Mucosa of stomach (tissue), 1 donor: ENCODE measurements at regions not wholly inside any gene's neighbourhood (a gene's known extent, or its start where the extent isn't known, plus 50 kb on each side); places are given as distances from the start of the nearest gene placed in this dataset.

Experiments used
- H3K27me3 ChIP-seq: one replicate; pipeline ENCODE4 v1.7.0; 2013; ENCODE audit warnings: mild to moderate bottlenecking, low read length; ENCODE audit not compliant: control insufficient read depth, insufficient read depth
- H3K36me3 ChIP-seq: one replicate; pipeline ENCODE4 v1.7.0; 2013; ENCODE audit warnings: low read length; ENCODE audit not compliant: control insufficient read depth, insufficient read depth
- H3K4me1 ChIP-seq: one replicate; pipeline ENCODE4 v1.7.0; 2013; ENCODE audit warnings: mild to moderate bottlenecking, low read length; ENCODE audit not compliant: control insufficient read depth, insufficient read depth
- H3K4me3 ChIP-seq: one replicate; pipeline ENCODE4 v1.7.0; 2013; ENCODE audit warnings: low read length
- H3K9ac ChIP-seq: one replicate; pipeline ENCODE4 v1.7.0; 2013; ENCODE audit warnings: mild to moderate bottlenecking, low read length, moderate library complexity
- H3K9me3 ChIP-seq: one replicate; pipeline ENCODE4 v1.7.0; 2013; ENCODE audit warnings: mild to moderate bottlenecking, low read length, moderate library complexity; ENCODE audit not compliant: control insufficient read depth
- donor health status: Pancreatic carcinoma.

GRCh38 chr13:29906432-29907011 lies 56.1 kb upstream of the UBL3 start:
- Histone ChIP-seq H3K9ac (no peak overlapping the region), H3K9me3 (no peaks in the 10 kb centered on the region), H3K27me3 (no peaks in the 10 kb centered on the region), H3K36me3 (no peaks in the 10 kb centered on the region), H3K4me1 (peaks cover under 1% of the 10 kb centered on the region), H3K4me3 (no peak overlapping the region)

DNA sequence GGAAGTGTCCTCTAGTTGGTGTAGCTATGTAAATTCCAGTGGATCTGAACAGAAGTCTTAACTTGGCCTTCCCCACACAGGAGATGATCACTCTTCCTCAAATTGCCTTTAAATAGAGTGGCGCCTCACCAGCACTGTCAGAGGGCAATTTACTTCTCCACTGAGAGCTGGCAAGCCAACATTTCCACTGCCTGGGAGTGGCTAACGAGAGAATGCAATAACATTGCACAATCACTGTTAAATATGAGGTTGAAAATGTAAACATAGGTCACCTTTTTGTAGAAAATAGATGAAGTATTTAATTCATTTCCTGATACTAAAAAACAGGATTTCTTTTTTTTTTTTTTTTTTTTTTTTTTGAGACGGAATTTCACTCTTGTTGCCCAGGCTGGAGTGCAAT lies 55.4 kb upstream of the UBL3 start:
- H3K9me3 ChIP-seq, result no peaks in the 10 kb centered on the region
- H3K4me1 ChIP-seq, result no peaks in the 10 kb centered on the region
- H3K27me3 ChIP-seq, result no peaks in the 10 kb centered on the region
- H3K36me3 ChIP-seq, result no peaks in the 10 kb centered on the region
- no peak overlapping the region for H3K9ac ChIP-seq
- no peak overlapping the region for H3K4me3 ChIP-seq

- H3K4me3 ChIP-seq, result no peak overlapping the region
- no peaks in the 10 kb centered on the region for H3K9me3 ChIP-seq
- no peaks in the 10 kb centered on the region for H3K4me1 ChIP-seq
- H3K27me3 ChIP-seq, result no peaks in the 10 kb centered on the region
- H3K9ac ChIP-seq, result no peak overlapping the region
- H3K36me3 ChIP-seq, result no peaks in the 10 kb centered on the region
Observed at GRCh38 chr13:29903996-29904395, 53.6 kb upstream of the UBL3 start.

DNA sequence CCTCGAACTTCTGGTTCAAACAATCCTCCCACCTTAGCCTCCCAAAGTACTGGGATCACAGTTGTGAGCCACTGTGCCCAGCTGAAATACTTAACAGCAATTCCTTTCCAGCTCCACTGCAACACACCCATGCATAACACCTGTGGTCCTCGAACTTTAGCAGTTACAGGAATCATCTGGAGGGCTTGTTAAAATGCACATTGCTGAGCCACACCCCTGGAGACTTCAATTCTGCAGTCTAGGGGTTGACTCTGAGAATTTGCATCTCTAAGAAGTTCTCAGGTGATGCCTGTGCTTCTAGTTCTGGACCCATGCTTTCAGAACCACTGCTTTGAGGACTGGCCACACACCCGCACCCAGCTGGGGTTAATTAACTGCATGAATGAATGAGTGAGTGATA lies 53.1 kb upstream of the UBL3 start:
- Histone ChIP-seq H3K9me3 (no peaks in the 10 kb centered on the region), H3K4me1 (no peaks in the 10 kb centered on the region), H3K36me3 (no peaks in the 10 kb centered on the region), H3K4me3 (no peak overlapping the region), H3K27me3 (no peaks in the 10 kb centered on the region), H3K9ac (no peak overlapping the region)

DNA sequence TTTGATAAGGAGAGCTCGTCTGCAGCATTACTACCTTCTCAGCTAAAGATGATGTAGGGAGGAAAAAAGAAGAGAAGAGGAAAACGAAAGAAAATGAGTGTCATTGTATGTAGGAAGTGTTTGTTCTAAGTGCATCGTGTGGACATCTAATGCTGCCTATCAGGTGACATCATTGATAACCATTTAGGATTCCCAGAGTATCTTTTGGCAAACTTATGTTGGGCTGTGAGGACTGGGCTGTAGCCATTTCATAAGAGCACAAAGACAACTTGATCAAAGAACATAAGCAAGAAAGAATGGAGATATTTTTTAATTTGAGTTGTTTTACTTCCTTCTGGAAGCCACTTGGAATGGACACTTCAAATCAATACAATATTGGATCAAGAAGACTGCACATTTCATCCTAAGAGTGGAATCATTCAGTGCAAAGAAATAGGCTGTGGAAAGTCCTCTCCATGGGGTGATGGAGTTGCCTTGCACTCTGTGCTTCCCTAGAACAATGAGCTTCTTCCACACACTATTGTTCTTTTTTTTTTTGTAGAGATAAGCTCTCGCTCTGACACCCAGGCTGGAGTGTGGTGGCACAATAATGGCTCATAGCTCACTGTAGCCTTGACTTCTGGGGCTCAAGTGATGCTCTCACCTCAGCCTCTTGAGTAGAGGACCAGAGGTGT lies 52.4 kb upstream of the UBL3 start:
- no peaks in the 10 kb centered on the region for H3K9me3 ChIP-seq
- no peaks in the 10 kb centered on the region for H3K4me1 ChIP-seq
- no peak overlapping the region for H3K4me3 ChIP-seq
- no peaks in the 10 kb centered on the region for H3K27me3 ChIP-seq
- no peaks in the 10 kb centered on the region for H3K36me3 ChIP-seq
- H3K9ac ChIP-seq, result no peak overlapping the region

DNA sequence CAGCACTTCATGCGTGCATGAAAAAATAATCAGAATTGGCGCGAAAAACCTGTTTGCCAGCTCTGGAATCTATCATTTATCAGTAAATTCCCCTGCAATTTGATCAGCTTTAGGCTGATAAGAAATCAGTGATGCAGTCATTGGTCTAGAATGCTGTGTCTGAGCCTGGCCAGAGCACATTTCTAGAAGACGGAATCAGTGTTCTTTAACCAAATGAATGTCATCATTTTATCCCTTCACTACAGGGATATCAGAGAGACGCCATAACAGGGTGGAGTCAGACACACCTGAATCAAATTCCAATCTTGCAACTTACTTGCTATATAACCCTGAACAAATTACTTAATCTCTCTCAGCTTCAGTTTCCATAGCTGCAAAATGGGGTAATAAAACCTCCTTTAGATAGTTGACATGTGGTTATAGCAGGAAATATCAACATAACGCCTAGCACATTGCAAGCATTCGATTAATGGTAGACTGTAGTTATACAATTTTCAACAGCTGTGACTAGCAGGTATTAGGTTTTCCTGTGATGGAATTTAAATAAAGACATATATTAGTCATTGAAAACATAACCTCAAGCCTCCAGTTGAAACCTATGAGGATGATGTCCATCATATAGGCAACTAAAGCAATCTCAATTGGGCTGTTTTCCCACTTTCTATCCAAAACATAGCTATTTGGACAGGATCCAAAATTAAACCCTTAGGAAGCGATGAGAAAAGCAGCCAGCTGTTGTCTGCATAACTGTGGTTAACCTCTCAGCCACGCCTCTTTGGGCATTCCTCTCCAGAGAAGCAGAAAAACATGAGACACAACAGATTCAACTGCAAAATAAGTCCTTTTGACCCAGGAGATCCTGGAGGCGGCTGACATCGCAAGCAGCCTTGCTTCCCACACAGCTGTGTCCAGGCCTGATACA lies 51.6 kb upstream of the UBL3 start:
- Histone ChIP-seq H3K27me3 (no peaks in the 10 kb centered on the region), H3K9me3 (no peaks in the 10 kb centered on the region), H3K4me3 (no peak overlapping the region), H3K36me3 (no peaks in the 10 kb centered on the region), H3K9ac (no peak overlapping the region), H3K4me1 (no peaks in the 10 kb centered on the region)
